ENCODE measurements at regions not wholly inside any gene's neighbourhood (a gene's known extent, or its start where the extent isn't known, plus 50 kb on each side); places are given as distances from the start of the nearest gene placed in this dataset.

DNA sequence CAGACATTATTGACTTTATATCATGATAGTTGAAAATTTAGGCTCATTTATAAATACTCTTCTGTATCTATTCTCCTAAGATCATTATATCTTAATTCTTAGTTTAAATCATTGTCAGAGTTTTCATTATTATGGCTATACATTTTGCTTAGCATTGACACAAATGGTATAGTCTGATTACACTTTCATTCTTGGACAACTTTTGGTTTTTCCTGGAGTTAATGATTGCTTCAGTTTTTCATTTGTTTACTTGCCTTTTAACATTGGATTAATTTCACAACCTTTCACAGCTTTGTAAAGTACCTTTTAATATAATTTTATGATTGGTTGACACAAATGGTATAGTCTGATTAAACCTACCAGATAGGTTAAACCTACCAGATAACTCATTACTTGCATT is 298.2 kb downstream of the DYSF start:
- no peak for DNase-seq

DNA sequence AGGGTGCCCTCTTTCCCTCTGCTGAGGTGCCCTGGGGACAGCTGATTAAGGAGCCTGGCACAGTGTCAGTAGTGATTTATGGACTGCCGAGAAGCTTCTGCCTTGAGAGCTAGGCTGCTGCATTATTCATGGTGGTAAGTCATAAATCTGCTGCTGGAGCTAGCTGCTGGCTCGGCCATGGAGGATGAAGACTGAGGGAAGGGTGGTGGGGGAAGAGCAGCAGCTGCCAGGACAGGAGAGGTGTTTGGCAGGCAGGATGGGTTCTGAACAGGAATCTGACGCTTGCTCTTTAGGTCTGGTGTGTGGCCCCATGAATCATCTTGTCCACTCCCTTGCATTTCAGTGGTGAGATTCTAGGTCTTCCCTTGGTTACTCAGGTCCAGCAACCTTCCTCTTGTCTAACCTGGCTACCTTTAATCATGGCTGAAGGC is 296.3 kb downstream of the DYSF start:
- no peak for DNase-seq

DNA sequence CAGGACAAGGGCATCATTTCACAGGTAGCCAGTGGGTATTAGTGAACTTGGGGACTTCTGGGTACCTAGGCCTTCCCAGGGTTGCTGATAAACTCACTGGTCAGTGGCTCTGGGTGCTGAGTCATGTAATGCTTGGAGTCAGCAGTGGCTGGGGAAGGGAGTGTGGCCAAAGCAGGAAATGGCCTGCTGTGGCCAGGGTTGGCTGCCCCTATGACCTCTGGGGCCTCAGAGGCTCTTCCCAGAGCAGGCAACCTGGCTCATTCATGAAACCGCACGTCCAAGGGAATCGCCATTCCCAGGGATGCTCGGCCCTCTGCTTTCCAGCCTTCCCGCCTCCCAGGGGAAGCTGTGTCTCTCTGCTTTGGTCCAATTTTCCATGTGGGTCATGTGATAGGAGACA is 294.9 kb downstream of the DYSF start:
- no peak for DNase-seq

DNA sequence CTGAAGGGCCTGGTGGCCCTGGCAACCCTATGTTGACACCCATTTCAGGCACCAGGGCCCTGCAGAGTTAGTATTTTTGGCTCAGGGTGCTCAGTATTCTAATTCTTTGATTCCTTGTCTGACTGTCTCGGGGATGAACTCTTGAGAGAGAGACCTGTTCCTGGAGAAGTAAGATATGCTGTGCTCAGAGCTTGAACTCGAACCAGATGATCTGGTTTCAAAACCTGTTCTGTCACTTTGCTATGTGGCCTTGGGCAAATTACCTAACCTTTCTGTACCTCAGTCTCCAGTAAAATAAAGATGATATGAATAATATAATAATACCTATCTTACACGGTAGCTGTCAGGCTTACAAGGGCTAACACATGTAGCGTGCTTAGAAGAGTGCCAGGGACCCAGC is 294.2 kb downstream of the DYSF start:
- DNase-seq, result no peak

DNA sequence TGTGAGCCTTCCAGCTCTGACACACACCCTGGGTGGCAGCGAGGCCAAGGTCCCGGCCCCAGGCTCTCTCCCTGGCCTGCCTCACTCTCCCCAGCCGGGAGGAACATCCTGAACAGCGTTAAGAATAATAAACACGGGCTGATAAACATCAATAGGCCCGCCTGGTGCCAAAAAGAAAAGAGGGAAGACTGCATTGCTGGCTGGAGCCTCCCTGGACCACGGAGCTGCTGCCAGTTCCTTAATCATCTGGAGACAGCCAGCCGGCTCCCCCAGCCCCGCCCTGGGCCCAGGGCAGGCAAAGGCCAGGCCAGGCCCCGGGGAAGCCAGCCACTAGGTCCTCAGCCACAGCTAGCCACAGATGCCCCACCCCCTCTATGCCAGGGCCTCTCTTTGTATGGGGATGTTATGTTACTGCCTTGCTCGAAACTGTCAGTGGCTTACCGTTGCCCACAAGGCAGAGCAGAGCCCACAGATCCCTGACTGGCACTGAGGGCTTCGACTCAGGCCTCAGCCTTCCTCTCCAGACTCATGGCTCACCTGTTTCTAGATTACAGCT is 293.7 kb downstream of the DYSF start:
- no peak for DNase-seq

DNA sequence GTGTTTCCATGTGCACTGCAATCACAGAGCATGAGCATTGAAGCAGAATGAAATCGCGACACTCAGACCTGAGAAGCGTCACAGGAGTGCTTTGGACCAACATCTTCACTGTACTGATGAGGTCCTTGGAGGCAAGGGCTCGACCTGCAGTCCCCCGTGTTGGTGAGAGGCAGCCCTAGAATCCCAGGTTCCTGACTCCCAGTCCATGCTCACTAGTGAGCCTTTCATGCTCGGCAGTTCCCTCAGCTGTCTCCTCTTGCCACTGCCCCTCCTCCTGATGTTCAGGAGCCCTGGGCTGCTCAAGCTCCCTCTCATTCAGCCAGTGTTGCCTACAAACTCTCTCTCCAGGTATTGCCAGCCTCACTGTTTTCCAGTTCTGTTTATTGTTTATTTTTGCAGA is 291.4 kb downstream of the DYSF start:
- DNase-seq, result no peak

DNA sequence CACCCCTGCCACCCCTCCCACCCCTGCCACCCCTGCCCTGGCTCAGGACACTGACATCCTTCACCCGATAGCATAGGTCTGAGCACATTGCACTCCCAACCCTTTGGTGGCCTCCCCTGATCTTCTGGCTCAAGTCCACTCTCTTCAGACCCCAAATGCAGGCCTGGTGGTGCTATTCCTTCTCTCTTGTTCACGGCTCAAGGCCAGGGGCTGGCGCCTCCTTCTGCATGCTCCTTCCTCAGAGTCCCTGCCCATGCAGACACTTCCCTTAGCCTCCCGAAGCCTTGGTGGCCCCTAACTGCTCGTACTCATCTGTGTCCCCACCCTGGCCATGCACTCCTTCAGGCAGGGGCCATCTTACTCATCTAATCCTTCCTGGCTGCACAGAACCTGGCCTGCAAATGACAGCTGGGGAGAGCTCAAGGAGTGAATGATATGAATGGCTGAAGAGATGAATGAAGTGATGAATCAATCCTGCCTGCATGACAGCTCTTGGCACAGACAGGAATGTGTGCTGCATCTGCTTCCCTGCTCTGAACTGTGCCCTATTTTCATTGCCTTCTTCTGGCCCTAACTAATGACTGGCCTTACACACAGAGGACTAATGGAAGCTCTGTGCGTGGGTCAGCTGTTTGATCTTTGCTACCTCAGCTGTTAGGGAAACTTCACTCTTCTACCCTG is 290.8 kb downstream of the DYSF start:
- DNase-seq, result no peak

DNA sequence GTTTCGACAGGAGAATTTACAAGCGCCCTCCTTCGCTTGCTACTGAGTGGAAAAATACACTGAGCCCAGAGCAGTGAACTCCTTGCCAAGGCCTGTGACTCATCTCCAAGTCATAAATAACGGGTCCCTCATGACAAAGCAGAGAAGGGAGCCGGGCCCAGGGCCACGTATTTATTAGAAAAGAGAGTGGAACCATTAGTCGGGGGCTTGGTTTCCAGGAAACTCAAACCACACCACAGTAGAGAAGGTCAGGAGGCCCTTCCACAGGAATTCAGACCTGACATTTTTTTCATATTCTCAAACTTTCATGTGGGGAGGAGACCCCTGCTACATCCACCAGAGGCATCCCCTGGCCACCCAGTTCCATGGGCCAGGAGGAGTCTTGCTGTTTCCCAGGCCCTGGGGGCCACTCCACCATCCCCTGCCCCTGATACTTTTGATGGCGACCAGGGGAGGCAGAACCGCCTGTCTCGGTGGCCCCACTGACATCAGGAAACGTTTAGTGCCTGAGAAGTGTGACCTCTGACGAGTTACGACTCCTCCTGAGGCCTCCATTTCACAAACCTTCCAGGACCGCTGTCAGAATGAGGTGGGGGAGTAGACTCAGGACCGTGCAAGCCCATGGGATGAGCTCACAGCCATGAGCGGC is 289.7 kb downstream of the DYSF start:
- no peak for DNase-seq

DNA sequence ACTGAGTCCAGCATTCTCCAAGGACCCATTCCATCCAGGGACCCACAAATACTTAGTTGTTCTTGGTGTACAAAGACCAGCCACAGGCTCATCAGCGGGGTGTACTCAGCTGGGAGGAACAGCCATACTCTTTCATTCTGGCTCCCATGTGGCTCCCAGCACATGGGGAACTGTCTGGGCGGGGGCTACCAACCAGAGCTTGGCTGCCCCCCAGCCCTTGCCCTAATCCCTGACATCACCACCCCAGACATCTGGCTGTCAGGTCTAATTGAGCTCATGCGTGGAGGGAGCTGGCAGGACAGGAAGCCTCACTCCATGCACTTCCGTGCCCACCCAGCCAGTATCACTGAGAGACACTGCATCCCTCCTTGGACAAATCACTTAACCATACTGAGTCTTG is 283.6 kb downstream of the DYSF start:
- no peak for DNase-seq

DNA sequence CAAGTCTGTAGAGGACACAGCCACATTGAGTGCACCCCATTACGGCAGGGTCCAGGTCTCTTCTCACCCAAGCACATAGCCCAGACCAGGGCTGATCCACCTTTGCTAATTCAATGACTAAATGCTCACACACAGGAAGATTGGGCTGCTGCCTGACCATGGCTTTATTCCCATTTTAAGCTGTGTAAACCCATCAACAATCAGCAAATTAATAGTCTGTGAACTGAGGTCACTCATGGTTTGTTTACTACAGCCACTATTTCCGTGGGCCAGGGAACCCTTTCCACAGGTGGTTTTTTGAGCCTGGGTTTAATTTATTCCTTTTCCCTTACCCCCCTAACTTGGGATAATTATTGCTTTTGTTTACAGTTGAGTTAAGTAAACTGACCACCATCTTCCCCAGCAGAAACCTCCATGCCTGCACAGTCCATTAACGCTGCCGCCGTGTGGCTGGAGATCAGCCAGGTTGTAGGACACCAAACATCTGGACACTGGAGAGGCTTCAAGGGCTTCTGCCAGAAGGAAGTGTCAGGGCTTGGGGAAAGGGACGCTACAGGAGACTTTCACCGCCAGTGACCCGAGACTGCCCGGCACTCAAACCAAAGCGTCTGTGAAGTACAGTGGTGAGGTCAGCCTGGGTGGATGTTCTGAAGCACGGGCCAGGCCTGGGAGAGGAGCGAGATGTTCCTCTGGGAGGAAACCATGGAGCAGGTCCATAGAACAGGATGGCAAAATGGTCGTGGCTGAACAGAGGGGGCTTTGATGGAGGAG is 282.9 kb downstream of the DYSF start:
- DNase-seq, result no peak
